Nephron progenitor cell (in vitro differentiated cells): ENCODE measurements at regions not wholly inside any gene's neighbourhood (a gene's known extent, or its start where the extent isn't known, plus 50 kb on each side); places are given as distances from the start of the nearest gene placed in this dataset.

Experiments used
- DNase-seq: peaks from one replicate; pipeline ENCODE4 v3.0.0; 2021
- H3K27ac Mint-ChIP-seq: 2 replicates; pipeline ENCODE4 v1.8.0; 2021; ENCODE audit warnings: mild to moderate bottlenecking, moderate library complexity, mixed read lengths
- H3K27me3 Mint-ChIP-seq: 2 replicates; pipeline ENCODE4 v1.8.0; 2021; ENCODE audit warnings: mild to moderate bottlenecking, low read depth, mixed read lengths; ENCODE audit not compliant: poor library complexity
- H3K36me3 Mint-ChIP-seq: 2 replicates; pipeline ENCODE4 v1.8.0; 2021; ENCODE audit warnings: low read depth, mixed read lengths
- H3K4me1 Mint-ChIP-seq: 2 replicates; pipeline ENCODE4 v1.8.0; 2021; ENCODE audit warnings: mixed read lengths
- H3K4me3 Mint-ChIP-seq: 2 replicates; pipeline ENCODE4 v1.8.0; 2021; ENCODE audit warnings: mild to moderate bottlenecking, moderate library complexity, mixed read lengths
- H3K9me3 Mint-ChIP-seq: 2 replicates; pipeline ENCODE4 v1.8.0; 2021; ENCODE audit warnings: mild to moderate bottlenecking, moderate library complexity, mixed read lengths
- TF ChIP-seq, protein P1 (sequence below): fragments of 200-600 bp; sonication (generic); IDR thresholded peaks from 2 replicates; pipeline ENCODE4 v1.5.0; 2021; ENCODE audit warnings: antibody characterized with exemption

DNA sequence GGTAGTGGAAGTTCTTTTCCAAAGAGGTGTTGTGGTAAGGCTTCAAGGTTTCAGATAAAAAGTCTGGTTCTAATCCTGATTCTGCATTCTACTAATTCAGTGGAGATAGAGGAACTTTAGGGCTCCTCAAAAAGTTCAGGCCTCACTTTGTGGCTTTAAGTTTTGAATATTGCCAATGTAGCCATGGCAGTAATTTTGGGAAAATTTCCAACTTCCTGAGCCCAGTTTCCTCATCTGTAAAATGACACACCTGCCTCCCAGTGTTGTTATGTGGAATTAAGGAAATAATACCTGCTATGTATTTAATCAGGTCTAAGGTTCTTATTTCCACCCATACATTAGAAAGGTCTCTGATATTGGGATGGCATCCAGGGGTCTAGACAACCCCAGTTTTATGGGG is 147.6 kb upstream of the ITGA6 start:
- H3K27me3 Mint-ChIP-seq = peaks cover 3% of the 10 kb centered on the region
- TF ChIP-seq, protein P1, sequence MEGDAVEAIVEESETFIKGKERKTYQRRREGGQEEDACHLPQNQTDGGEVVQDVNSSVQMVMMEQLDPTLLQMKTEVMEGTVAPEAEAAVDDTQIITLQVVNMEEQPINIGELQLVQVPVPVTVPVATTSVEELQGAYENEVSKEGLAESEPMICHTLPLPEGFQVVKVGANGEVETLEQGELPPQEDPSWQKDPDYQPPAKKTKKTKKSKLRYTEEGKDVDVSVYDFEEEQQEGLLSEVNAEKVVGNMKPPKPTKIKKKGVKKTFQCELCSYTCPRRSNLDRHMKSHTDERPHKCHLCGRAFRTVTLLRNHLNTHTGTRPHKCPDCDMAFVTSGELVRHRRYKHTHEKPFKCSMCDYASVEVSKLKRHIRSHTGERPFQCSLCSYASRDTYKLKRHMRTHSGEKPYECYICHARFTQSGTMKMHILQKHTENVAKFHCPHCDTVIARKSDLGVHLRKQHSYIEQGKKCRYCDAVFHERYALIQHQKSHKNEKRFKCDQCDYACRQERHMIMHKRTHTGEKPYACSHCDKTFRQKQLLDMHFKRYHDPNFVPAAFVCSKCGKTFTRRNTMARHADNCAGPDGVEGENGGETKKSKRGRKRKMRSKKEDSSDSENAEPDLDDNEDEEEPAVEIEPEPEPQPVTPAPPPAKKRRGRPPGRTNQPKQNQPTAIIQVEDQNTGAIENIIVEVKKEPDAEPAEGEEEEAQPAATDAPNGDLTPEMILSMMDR = no peak
- H3K9me3 Mint-ChIP-seq = peaks cover 20% of the 10 kb centered on the region
- H3K4me1 Mint-ChIP-seq = peaks cover 39% of the 10 kb centered on the region
- no peak overlapping the region for H3K27ac Mint-ChIP-seq
- DNase-seq = no peak
- no peak overlapping the region for H3K4me3 Mint-ChIP-seq
- peaks cover 12% of the 10 kb centered on the region for H3K36me3 Mint-ChIP-seq

DNA sequence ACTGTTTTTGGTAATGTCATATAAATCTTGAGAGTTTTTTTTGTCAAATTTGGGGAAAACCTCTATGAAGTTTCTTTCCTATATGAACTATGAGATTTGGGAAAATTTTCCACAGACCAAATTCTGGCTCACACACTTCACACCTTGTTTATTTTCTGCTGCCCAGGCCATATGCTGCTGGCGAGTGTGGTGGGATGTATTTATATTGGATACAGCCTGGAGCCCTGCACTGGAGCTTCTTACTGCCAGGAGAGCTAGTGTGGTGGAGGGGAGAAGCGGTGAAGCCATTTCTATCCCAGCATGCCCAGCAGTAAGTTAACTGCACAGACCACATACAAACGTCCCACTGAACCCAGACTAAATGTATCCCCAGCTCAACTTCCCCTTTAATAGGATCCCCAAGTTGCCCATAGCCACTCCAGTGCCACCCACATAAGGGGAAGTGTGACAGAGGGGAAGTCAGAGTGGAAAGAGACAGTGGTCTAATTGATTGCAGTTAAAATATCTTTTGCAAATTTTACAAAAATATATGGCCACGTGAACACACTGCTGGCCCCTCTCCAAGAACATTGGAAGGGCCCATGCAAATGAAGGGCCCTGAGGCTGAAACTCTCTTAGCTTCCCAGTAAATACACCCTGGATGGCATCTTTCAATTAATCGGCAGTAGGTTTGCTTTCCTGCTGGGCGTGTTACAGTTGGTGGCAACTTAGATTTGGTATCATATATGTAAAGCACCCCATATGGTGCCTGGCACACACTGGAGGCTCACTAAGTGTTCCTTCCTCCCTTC is 146.6 kb upstream of the ITGA6 start:
- H3K36me3 Mint-ChIP-seq = peaks cover 12% of the 10 kb centered on the region
- no peak overlapping the region for H3K4me3 Mint-ChIP-seq
- no peak overlapping the region for H3K27ac Mint-ChIP-seq
- TF ChIP-seq, protein P1 = no peak
- H3K4me1 Mint-ChIP-seq = peaks cover 45% of the 10 kb centered on the region
- H3K9me3 Mint-ChIP-seq = peaks cover 20% of the 10 kb centered on the region
- DNase-seq = no peak
- H3K27me3 Mint-ChIP-seq = peaks cover 3% of the 10 kb centered on the region

DNA sequence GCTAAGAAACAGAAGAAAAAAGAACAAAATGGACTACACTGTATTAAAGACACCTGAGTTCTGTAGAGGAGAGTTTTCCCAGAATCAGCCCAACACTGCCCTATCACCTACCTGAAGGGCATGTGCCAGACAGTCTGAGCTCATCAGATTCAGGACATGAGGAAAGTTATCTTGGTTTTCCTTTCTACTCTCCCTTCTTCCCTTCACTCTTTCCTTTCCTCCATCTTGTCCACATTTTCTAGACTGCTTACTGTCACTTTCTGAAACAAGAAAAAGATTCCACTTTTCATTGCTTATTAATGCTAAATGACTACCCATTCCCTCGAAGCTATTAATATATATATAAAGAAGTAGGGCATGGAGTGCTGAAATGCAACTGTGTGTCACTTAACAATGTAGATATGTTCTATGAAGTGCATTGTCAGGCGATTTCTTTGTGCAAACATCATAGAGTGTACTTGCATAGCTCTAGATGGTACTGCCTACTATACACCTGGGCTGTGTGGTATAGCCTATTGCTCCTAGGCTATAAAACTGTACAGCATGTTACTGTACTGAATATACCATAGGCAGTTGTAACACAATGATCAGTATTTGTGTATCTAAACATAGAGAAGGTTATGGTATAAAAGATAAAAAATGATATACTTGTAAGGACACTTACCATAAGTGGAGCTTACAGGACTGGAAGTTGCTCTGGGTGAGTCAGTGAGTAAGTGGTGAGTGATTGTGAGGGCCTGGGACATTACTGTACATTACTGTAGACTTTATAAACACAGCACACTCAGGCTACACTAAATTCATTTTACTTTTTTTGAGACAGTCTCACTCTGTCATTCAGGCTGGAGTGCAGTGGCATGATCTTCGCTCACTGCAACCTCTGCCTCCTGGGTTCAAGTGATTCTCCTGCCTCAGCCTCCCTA is 145.5 kb upstream of the ITGA6 start:
- H3K27me3 Mint-ChIP-seq = peaks cover 3% of the 10 kb centered on the region
- DNase-seq = no peak

DNA sequence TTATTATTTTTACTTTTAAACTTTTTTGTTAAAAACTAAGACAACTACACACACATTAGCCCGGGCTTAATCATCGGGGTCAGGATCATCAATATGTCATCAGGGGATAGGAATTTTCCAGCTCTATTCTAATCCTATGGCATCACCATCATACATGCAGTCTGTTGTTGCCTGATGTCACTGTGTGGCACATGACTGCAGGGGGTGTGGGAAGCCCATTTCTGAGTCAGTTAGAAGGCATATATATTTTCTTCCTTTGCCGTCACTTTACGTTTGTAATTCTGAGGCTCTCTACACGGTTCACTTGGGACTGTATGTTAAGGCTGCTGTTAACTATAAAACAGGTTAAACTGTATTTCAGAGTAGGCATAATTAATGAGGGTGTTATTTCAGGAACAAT is 144.4 kb upstream of the ITGA6 start:
- no peak overlapping the region for H3K27ac Mint-ChIP-seq
- DNase-seq = no peak
- no peak overlapping the region for H3K4me3 Mint-ChIP-seq
- TF ChIP-seq, protein P1 = no peak
- H3K27me3 Mint-ChIP-seq = peaks cover 3% of the 10 kb centered on the region
- H3K4me1 Mint-ChIP-seq = peaks cover 54% of the 10 kb centered on the region
- H3K36me3 Mint-ChIP-seq = no peaks in the 10 kb centered on the region
- H3K9me3 Mint-ChIP-seq = peaks cover 3% of the 10 kb centered on the region

More for the DNA sequence above, 145.5 kb upstream of the ITGA6 start:
- Mint-ChIP-seq H3K4me3 (no peak overlapping the region), H3K27ac (no peak overlapping the region), H3K9me3 (peaks cover 10% of the 10 kb centered on the region), H3K36me3 (peaks cover 6% of the 10 kb centered on the region), H3K4me1 (peaks cover 53% of the 10 kb centered on the region)
- TF ChIP-seq, protein P1 = no peak

DNA sequence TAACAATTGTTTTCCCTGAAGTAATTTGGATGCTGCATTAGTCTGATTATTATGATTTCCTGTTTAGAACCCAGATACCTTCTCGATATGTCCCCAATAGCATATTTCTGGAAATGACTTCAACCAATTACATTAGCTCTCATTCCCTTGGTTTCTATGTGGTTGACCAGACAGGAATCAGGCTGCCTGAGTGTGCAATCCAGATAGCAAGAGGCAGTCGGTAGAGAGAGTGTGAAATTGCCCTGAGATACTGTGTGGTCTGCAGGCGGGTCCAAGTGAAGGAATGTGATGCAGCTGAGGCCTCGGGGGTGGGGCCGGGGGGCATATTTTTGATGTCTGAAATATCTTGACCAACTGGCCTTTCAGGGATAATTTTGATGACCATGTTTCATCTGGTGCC is 143.9 kb upstream of the ITGA6 start:
- DNase-seq = no peak
- no peaks in the 10 kb centered on the region for H3K36me3 Mint-ChIP-seq
- H3K27ac Mint-ChIP-seq = no peak overlapping the region
- no peak overlapping the region for H3K4me3 Mint-ChIP-seq
- H3K27me3 Mint-ChIP-seq = peaks cover 3% of the 10 kb centered on the region
- H3K9me3 Mint-ChIP-seq = peaks cover 3% of the 10 kb centered on the region
- peaks cover 54% of the 10 kb centered on the region for H3K4me1 Mint-ChIP-seq
- TF ChIP-seq, protein P1 = no peak
